Midbrain (tissue), 1 donor: ENCODE measurements at regions not wholly inside any gene's neighbourhood (a gene's known extent, or its start where the extent isn't known, plus 50 kb on each side); places are given as distances from the start of the nearest gene placed in this dataset.
"Not testable (repeated sequence)": the region's sequence is repeated elsewhere in the genome, so short reads cannot be mapped to it uniquely, and the experiment has no call there.

Experiments used
- DNase-seq: peaks from one replicate; lab custom pipeline; 2025; lab: John Stamatoyannopoulos, UW

DNA sequence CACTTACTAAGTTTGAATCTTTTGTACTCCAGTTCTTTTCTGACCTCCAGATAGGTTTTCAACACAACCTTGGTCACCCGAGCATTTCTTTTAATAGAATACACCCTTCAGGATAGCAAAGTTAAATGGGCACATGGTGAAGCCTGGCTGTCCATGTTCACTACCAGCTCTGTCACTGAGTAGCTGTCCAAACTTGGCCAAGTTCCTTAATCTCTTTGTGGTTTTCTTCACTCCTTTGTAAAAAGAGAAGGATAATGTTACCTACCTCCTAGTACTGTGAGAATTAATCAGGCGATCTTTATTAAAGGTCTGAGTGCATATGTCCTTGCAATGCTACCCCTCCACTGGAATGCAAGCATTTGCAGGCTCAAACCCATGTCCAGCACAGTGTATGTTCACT, 128.1 kb upstream of the PTPRZ1 start:
- DNase-seq, result no peak

DNA sequence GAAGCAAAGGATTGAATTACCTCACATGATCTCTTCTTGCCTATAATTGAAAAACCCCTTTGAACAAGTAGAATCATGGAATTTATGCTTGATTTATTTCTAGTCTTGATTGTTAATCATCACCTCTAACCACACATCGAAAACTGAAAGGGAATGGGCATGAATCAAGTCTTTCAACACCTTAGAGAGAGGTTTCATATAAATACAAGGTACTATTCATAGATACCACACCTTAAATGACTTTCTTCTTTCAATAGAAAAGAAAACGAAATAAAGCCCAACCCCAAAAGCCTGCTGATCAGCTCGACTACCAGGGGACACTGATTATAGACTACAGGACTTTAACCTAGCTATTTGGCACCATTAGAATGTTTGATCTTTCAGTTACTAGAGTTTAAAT, 128.6 kb upstream of the PTPRZ1 start:
- no peak for DNase-seq

DNA sequence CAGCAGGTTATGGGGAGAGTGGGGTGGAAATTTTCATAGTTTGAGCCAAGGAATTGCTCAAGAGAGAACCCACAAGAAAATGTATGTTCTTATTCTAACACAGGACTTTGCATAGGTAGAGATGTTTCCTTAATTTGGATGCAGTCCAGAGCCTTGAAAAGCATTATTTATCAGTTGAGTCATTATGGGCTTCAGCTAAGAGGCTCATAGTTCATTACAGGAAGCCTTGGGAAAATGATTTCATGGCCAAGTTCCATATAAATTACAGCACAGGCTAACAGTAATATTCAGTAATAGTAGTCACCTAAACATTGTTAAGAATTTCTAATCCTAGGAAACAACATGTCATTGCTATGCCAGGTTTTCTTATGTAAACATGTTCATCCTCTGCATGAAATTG, 131.1 kb upstream of the PTPRZ1 start:
- DNase-seq, result no peak

DNA sequence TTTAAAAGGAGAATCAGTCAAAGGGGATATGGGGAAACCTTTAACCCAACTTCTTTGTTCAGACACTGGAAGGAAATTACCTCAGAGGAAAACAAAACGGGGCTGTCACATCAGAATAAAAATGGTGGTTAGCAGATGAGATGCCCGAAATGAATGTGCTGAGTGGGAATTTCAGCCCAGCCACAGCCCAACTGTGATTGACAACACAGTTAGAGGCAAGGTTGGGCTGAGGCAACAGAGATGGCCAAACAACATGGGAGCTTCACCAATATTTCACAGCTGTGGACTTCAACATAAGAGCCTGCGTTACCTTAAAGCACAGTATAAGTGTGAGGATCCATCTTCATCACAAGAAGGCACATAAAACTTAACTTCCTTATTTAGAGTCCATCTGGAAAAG, 133.5 kb upstream of the PTPRZ1 start:
- no peak for DNase-seq

DNA sequence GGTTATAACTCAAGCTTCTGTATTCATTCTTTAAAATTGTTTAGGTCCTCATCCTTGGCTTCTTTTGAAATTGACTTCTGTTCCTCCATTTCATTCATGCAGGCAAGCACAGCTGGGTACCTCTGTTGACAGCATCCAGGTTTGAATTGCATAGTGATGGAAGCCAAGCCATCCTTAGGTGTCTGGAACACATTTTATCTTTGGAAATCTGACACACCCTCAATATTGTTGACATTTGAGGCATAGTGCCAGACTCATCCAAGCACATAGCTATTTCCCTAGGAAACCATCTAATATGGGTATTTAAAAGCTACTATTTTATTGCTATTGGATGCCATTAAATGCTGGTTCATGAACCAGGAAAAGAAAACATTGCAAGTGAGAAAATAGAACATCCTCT, 142.1 kb upstream of the PTPRZ1 start:
- no peak for DNase-seq

DNA sequence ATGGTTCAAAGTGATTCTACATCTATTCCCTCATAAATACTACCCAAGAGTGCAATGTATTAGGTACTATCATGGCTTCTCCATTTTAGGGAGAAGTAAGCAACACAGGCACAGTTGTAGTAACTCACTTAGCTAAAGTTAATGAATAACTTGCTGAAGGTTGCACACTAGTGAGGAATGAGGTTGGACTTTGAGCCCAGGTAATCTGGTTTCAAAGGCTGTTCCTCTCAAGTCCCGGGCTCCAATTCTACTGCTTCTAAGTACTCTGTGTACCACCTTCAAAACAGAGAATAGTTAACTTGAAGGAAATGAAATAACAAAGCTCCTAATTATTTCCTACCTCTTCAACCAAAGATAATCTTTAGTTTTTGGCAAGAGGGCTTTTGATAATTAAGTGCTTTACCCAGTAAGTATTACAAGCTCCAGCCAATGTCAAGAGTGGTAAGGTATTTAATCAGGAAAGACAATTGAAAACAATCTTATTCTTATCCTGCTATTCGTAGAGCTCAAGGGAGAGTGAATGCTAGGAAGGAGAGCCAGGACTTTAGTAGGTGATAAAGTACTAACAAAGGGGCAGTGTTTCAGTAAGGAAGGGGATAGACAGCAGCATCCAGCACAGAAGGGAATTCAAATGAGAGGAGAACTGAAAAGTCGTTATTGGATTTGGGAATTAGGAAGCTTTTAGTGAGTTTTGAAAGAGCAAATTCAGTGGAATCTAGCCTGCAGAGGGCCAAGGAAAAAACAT, 158.2 kb upstream of the PTPRZ1 start:
- no peak for DNase-seq

DNA sequence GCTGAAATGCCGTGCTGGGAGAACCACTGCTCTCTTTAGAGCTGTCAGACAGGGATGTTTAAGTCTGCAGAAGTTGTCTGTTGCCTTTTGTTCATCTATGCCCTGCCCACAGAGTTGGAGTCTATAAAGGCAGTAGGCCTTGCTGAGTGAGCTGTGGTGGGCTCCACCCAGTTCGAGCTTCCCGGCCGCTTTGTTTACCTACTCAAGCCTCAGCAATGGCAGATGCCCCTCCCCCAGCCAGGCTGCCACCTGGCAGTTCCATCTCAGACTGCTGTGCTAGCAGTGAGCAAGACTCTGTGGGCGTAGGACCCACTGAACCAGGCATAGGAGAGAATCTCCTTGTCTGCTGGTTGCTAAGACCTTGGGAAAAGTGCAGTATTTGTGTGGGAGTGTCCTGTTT, 160.0 kb upstream of the PTPRZ1 start:
- not testable (repeated sequence) for DNase-seq

DNA sequence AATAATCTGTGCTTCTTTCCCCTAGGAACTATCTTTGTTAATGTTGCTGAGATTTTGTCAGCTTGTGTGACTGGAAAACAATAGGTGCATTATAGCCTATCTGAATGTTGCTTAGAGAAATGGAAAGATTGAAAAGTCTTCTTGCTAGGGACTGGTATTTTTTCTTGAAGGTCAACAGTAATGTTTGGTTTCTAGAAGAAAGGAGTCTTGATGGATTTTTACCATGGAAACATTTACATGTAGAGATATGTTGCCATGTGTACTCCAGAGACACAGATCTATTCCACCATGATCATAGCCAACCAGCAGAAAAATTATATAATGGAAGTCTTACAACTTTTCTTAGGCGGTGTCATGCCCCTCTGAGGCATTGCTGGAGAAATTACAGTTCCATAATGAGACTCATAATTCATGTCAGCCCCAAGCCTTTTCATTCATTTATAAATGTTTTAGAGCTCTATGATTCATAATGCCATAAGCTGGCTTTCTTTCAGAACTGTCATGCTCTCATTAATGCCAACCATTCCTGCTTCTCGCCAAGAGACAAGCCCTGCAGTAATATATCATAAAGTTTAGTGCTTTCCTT, 175.1 kb upstream of the PTPRZ1 start:
- no peak for DNase-seq

DNA sequence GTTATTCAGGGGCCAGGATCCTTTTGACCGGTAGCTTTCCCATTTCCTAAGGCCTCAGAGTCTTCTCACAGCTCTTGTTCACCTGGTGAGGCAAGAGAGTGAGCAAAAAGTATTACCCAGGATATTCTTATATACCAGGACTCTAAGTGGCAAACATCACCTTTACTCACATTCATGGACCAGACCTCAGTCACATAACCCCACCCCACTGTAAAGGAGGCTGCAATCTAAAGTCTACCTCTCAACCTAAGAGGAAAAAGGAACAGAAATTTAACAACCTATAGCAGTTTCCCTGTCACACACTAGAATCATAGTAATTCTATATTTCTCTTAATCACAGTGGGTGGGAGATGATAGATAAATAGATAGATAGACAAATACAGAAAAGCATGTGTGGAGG, 176.0 kb upstream of the PTPRZ1 start:
- DNase-seq, result no peak

DNA sequence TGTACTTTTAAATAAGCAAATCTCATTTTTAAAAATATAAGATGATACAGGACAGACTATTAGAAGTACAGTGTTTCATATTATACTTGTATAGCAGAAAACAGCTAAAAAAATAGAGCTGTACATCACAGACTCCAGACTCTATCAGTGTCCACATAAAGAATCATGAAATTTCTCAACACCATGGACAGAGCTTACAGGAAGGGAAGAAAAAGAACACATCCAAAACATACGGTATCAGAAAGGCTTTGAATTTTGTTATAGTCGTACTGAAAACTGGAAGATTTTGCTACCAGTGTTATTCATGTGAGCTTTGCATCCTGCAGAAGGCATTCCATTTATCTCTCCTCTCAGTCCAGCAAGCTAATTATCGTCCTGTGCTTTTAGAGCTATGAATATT, 183.2 kb upstream of the PTPRZ1 start:
- no peak for DNase-seq

DNA sequence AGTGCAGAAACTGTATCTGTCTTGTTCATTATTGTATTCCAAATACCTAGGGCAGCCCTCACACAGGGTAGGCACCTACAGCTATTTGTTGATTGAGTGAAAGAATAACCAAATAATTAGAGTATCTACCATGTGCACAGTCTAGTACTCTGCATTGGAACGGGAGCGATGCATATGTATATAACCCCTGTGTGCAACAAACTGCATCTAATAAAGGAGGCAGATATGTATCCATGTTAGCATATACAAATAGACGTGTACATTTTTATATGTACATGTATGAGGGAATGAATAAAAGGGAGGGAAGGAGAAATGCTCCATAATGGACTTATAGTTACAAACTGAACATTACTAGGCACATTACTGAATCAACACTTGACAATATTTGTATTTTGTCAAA, 191.3 kb upstream of the PTPRZ1 start:
- DNase-seq, result no peak

DNA sequence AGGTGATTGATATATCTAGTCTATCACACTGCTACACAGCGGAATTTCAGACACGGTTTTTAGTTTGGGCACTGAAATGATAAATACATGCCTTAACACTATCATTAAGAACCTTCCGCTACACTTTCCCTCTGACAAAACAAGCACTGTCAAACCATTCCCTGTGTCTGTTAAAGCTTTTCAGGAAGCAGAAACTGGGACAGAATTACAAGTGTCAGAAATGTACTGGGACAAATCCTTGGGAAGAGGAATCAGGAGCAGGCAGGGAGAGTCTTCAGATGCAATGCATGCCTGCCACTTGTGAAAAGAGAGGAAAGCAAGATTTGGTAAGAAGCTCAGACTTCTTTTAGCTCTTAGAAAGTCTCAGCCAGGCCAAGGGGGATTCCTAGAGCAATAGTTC, 196.8 kb upstream of the PTPRZ1 start:
- DNase-seq, result no peak

DNA sequence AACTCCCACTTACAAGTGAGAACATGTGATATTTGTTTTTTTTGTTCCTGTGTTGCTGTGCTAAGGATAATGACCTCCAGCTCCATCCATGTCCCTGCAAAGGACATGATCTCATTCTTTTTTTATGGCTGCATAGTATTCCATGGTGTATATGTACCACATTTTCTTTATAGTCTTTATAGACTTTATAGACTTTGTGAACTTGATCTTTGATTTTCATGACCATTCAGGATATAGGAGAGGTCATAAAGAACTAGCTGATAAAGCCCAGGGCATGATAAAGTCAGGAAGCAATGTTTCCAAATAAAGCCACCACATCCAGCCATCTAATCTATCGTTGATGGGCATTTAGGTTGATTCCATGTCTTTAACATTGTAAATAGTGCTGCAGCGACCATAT, 198.5 kb upstream of the PTPRZ1 start:
- not testable (repeated sequence) for DNase-seq

DNA sequence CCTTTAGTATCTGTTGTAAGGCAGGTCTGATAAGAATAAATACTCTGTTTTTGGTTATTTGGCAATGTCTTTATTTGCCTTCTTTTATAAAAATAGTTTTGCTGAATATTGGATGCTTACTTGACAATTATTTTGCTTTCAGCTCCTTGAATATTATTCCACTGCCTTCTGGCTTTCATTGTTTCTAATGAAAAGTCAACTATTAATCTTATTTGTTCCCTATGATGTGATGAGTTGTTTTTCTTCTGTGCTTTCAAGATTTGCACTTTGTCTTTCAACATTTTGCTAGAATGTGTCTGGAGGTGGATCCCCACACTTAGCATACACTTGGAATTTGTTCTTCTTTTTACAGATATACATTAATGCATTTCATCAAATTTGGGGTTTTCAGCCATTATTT, 203.8 kb upstream of the PTPRZ1 start:
- no peak for DNase-seq

DNA sequence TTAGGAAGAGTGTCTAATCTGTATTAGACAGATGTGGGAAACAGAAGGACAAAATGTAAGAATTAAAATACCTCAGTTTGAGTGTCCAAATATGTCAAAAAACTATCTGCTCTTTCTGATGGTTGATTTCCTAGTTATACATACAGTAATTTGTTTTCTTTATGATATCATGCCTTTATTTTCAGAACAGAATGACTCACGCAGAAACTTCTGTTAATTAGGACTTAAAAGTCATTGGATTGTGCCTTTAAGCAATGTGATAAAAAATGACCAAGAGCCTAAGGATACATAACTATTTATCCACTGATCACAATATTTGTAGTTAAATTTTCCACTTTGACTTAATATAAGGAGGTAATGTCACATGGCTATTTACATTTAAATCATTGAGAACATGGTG, 206.7 kb upstream of the PTPRZ1 start:
- no peak for DNase-seq

DNA sequence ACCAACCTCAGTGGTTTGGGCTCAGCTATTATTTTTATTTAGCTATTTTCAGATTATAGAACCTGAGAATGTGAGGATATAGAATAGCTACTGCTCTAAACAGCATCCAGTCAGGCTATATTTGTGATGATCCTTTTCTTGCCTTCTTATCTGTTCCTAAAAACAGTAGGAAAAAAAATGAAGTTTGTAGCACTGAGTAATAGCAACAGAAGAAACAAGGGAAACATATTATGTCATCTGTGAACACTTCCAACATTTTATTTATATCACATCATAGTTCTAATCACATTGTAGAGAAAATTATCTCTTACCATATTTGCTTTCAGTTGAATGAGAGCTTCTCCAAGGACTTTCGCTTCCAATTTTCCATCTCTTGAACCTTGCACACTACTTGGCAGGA, 229.6 kb upstream of the PTPRZ1 start:
- no peak for DNase-seq

DNA sequence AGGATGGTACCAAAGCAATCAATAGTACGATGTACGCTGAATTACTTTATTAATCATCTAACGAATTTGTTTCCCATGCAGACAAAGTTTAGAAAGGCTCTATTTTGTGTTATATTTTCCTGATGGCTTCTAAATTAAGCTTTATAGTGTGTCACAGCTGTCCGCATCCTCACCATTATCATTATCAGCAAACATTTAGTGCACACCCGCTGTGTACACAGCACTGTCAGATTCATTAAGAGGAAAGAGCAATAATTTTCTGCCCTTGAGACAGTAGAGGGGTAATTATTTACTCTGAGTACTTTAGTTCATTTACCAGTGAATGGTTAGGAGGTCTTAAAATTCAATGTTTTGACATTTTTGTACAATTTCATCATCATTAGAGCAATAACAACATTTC, 233.3 kb upstream of the PTPRZ1 start:
- DNase-seq, result no peak

DNA sequence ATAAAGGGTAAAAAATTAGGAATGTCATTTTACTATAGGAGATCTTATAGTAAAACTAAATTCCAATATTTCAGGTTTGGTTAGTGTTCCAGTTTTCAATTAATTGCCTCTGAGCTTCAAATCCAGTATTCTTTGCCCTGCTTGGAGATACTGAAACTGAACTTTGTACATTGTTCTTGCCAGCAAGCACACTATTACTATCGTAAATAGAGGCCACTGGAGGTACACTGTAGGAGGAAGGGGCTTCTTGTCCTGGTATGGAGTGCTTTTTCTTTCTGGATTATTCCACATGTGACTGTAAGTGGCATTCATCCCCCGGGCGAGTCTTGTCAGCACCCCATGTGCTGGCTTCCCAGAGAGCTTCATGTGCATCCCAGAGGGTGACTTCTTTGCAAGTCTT, 234.7 kb upstream of the PTPRZ1 start:
- no peak for DNase-seq

DNA sequence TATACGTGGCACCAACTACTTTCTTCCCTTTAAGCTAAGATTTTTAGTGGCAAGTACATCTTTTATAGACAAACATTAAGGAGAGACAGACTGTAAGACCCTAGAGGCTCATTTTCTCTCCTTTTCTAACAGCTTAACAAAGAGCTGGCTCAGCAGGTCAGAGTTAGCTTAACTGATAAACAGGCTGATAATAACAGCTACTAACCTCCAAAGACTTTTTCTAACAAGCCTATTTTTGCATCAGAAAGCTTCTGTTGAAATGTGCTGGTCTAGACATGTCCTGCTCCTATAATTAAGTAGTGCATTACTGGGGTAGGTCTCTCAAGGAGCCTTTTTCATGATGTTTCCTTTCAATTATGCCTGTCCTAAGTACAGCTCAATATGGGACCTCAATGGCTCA, 238.2 kb upstream of the FAM3C start:
- no peak for DNase-seq

DNA sequence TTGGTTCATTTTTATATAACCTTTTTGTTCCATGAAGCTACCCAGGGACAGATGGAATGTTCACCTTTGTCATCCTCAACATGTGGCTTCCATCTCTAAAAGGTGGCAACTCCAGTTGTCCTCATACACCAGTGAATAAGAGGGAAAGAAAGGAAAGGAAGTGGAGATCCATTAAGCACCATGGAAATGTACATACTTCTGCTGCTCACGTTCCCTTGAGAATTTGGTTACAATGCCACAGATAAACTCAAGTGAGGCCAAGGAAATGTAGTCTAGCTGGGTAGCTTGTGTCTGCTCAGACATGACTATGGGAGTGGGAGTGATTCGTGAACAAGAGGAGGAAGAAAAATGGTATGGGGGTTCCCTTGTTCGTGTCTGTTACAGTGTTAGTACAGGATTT, 237.1 kb upstream of the FAM3C start:
- DNase-seq, result no peak

DNA sequence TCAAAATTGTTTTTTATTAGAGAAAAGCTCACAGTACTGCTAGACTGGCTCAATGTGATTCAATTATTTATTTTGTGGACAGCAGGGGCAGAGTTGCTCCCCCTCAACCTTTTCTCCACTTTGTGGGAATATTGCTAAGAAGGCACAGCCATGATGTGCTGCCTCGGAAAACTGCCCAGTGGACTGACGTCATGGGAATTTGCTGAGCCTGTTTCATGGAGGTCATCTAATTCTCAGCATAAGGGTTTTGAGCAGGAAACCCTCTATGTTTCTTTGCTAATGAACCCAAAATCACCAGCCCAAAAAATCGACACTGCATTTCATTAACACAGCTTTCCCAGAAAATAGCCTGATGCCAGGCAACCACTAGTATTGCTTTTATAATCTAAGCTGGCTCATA, 228.8 kb upstream of the FAM3C start:
- DNase-seq, result peak; percentile 36

DNA sequence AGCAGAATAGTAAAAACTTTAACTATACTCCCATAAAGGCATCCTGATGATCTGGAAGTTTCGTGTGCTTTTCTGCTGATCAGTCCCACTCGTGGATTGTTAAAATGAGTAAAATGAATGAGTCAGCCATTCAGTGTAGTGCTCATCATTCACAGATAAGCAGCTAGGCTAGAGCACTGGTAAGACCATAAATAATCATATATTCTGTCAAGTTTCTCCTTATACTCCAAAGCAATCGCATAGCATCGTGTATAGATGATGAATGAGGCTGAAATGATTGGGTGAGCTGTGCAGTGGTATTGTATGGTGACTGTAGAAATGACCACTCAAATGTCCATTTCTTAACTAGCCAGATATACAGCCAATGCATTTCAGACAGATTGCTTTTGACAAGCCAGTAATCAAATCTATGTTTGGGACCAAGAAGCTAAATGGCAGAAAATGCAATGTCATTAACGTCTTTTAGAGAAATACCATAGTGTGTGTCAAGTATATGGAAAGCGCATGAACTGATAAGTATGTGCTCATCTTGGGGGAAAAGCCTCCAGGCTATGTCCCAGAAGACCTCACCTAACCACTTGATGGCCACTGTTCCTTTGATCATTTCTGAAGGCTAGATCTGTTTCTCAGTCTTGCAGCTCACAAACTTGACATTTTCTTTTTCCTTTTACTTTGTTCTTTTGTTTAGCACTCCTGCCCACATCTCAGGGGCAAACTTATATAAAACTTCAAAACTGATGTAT, 227.2 kb upstream of the FAM3C start:
- no peak for DNase-seq

DNA sequence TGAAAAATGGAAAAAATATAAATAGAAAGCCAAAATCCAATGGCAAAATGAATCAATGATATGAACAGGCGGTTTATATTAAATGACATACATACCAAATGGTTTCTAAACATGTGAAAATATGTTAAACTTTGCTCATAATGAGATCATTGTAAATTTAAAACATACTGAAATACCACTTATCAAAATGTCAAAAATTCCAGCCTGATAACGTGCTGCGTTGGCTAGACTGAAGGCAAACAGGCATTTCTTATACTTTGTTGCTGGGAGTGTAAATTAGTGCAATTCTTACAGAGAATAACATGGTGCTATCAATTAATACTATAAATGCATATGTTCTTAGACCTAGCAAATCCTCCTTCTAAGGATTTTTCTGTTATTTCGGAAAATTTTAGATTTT, 225.8 kb upstream of the FAM3C start:
- no peak for DNase-seq
